ENCODE measurements at regions not wholly inside any gene's neighbourhood (a gene's known extent, or its start where the extent isn't known, plus 50 kb on each side); places are given as distances from the start of the nearest gene placed in this dataset.

GRCh38 chr7:156475666-156476065 is 164.9 kb upstream of the RNF32 start:
- 75% methylated on average over 5 of the region's 5 CpGs for WGBS (ENCODE audit: insufficient coverage)
- no peaks in the 10 kb centered on the region for H3K36me3 ChIP-seq (ENCODE audit: control insufficient read depth, insufficient read depth, low read length)
- H3K9me3 ChIP-seq (ENCODE audit: control insufficient read depth, insufficient read depth, low read length): no peaks in the 10 kb centered on the region
- no peak for TF ChIP-seq CTCF (IDR thresholded peaks at IDR 0.05)
- Mint-ChIP-seq H3K4me3 (no peak overlapping the region), H3K4me1 (peaks cover 5 to 7% of the 10 kb centered on the region in 2 donors), H3K27me3 (ENCODE audit: low read depth in 2 of 2) (peaks cover 26 to 32% of the 10 kb centered on the region in 2 donors), H3K9me3 (no peaks in the 10 kb centered on the region), H3K36me3 (no peaks in the 10 kb centered on the region), H3K27ac (no peak overlapping the region)
- peaks cover 5% of the 10 kb centered on the region for H3K4me1 ChIP-seq (ENCODE audit: control insufficient read depth, insufficient read depth, low read length)
- H3K27ac ChIP-seq (ENCODE audit: low read length): no peak overlapping the region
- peaks cover 8% of the 10 kb centered on the region for H3K27me3 ChIP-seq (ENCODE audit: control insufficient read depth, insufficient read depth, low read length)
- ATAC-seq: no peak
- H3K4me3 ChIP-seq (ENCODE audit: low read length): no peak overlapping the region
- intact Hi-C loops (cut with micrococcal nuclease): no loop called here
- no peak for DNase-seq

- Mint-ChIP-seq H3K4me3 (no peak overlapping the region), H3K27me3 (ENCODE audit: low read depth in 2 of 2) (peaks cover 26 to 32% of the 10 kb centered on the region in 2 donors), H3K4me1 (peaks cover 5 to 7% of the 10 kb centered on the region in 2 donors), H3K27ac (no peak overlapping the region), H3K9me3 (no peaks in the 10 kb centered on the region), H3K36me3 (no peaks in the 10 kb centered on the region)
- WGBS (ENCODE audit: insufficient coverage): 58% methylated on average over 6 of the region's 6 CpGs
- ATAC-seq: peak in 1 of 3 donors; percentile 33
- peaks cover 5% of the 10 kb centered on the region for H3K4me1 ChIP-seq (ENCODE audit: control insufficient read depth, insufficient read depth, low read length)
- H3K4me3 ChIP-seq (ENCODE audit: low read length): no peak overlapping the region
- no peaks in the 10 kb centered on the region for H3K36me3 ChIP-seq (ENCODE audit: control insufficient read depth, insufficient read depth, low read length)
- no peak for TF ChIP-seq CTCF (IDR thresholded peaks at IDR 0.05)
- no peak for DNase-seq
- peaks cover 8% of the 10 kb centered on the region for H3K27me3 ChIP-seq (ENCODE audit: control insufficient read depth, insufficient read depth, low read length)
- H3K27ac ChIP-seq (ENCODE audit: low read length): no peak overlapping the region
- intact Hi-C loops (cut with micrococcal nuclease): no loop called here
- no peaks in the 10 kb centered on the region for H3K9me3 ChIP-seq (ENCODE audit: control insufficient read depth, insufficient read depth, low read length)
These were observed 165.4 kb upstream of the RNF32 start for GRCh38 chr7:156475179-156475578.

GRCh38 chr7:156474241-156474743 is 166.3 kb upstream of the RNF32 start:
- peaks cover 5% of the 10 kb centered on the region for H3K4me1 ChIP-seq (ENCODE audit: control insufficient read depth, insufficient read depth, low read length)
- no peaks in the 10 kb centered on the region for H3K9me3 ChIP-seq (ENCODE audit: control insufficient read depth, insufficient read depth, low read length)
- WGBS (ENCODE audit: insufficient coverage): 71% methylated on average over 7 of the region's 7 CpGs
- no peaks in the 10 kb centered on the region for H3K36me3 Mint-ChIP-seq
- no peaks in the 10 kb centered on the region for H3K36me3 ChIP-seq (ENCODE audit: control insufficient read depth, insufficient read depth, low read length)
- H3K27ac ChIP-seq (ENCODE audit: low read length): no peak overlapping the region
- TF ChIP-seq CTCF (IDR thresholded peaks at IDR 0.05): no peak
- intact Hi-C loops (cut with micrococcal nuclease): no loop called here
- peaks cover 26 to 32% of the 10 kb centered on the region in 2 donors for H3K27me3 Mint-ChIP-seq (ENCODE audit: low read depth in 2 of 2)
- peaks cover 8% of the 10 kb centered on the region for H3K27me3 ChIP-seq (ENCODE audit: control insufficient read depth, insufficient read depth, low read length)
- ATAC-seq (no peak), DNase-seq (no peak)
- peaks cover 5 to 7% of the 10 kb centered on the region in 2 donors for H3K4me1 Mint-ChIP-seq
- H3K4me3 Mint-ChIP-seq: no peak overlapping the region
- no peaks in the 10 kb centered on the region for H3K9me3 Mint-ChIP-seq
- no peak overlapping the region for H3K4me3 ChIP-seq (ENCODE audit: low read length)
- no peak overlapping the region for H3K27ac Mint-ChIP-seq

All from natural killer cell (primary cell).